ENCODE measurements at regions not wholly inside any gene's neighbourhood (a gene's known extent, or its start where the extent isn't known, plus 50 kb on each side); places are given as distances from the start of the nearest gene placed in this dataset.

GRCh38 chr5:89303033-89303480 lies 420.1 kb upstream of the MEF2C start:
- no peak for DNase-seq (ENCODE audit: low read depth, low spot score)

GRCh38 chr5:89302102-89302891 lies 419.3 kb upstream of the MEF2C start:
- no peak for DNase-seq (ENCODE audit: low read depth, low spot score)

- no peak for DNase-seq (ENCODE audit: low read depth, low spot score)
These were observed 418.5 kb upstream of the MEF2C start for GRCh38 chr5:89301321-89302025.

- no peak for DNase-seq (ENCODE audit: low read depth, low spot score)
These were observed 417.5 kb upstream of the MEF2C start for GRCh38 chr5:89300426-89300970.

- no peak for DNase-seq (ENCODE audit: low read depth, low spot score)
These were observed 417.0 kb upstream of the MEF2C start for GRCh38 chr5:89299998-89300397.

- no peak for DNase-seq (ENCODE audit: low read depth, low spot score)
These were observed 414.1 kb upstream of the MEF2C start for GRCh38 chr5:89297066-89297465.

- no peak for DNase-seq (ENCODE audit: low read depth, low spot score)
These were observed 410.8 kb upstream of the MEF2C start for GRCh38 chr5:89293810-89294209.

GRCh38 chr5:89292487-89292886 lies 409.5 kb upstream of the MEF2C start:
- no peak for DNase-seq (ENCODE audit: low read depth, low spot score)

- no peak for DNase-seq (ENCODE audit: low read depth, low spot score)
These were observed 406.6 kb upstream of the MEF2C start for GRCh38 chr5:89289604-89290003.

GRCh38 chr5:89287964-89288363 lies 405.0 kb upstream of the MEF2C start:
- no peak for DNase-seq (ENCODE audit: low read depth, low spot score)

GRCh38 chr5:89286320-89286719 lies 403.3 kb upstream of the MEF2C start:
- no peak for DNase-seq (ENCODE audit: low read depth, low spot score)

- DNase-seq (ENCODE audit: low read depth, low spot score) = no peak
These were observed 400.9 kb upstream of the MEF2C start for GRCh38 chr5:89283728-89284493.

GRCh38 chr5:89282554-89283510 lies 399.8 kb upstream of the MEF2C start:
- no peak for DNase-seq (ENCODE audit: low read depth, low spot score)

GRCh38 chr5:89281766-89282553 lies 399.0 kb upstream of the MEF2C start:
- DNase-seq (ENCODE audit: low read depth, low spot score) = no peak

- DNase-seq (ENCODE audit: low read depth, low spot score) = no peak
These were observed 398.2 kb upstream of the MEF2C start for GRCh38 chr5:89281211-89281610.

- no peak for DNase-seq (ENCODE audit: low read depth, low spot score)
These were observed 397.4 kb upstream of the MEF2C start for GRCh38 chr5:89280103-89281037.

- DNase-seq (ENCODE audit: low read depth, low spot score) = no peak
These were observed 396.5 kb upstream of the MEF2C start for GRCh38 chr5:89279391-89280036.

GRCh38 chr5:89277816-89278215 lies 394.8 kb upstream of the MEF2C start:
- no peak for DNase-seq (ENCODE audit: low read depth, low spot score)

Data from smooth muscle cell of the brain vasculature (primary cell).